Neuron (in vitro differentiated cells): ENCODE measurements at regions not wholly inside any gene's neighbourhood (a gene's known extent, or its start where the extent isn't known, plus 50 kb on each side); places are given as distances from the start of the nearest gene placed in this dataset.
"Not testable (repeated sequence)": the region's sequence is repeated elsewhere in the genome, so short reads cannot be mapped to it uniquely, and the experiment has no call there.

Experiments
- H2AFZ ChIP-seq: one replicate; pipeline ENCODE4 v1.6.1; 2013; ENCODE audit warnings: low read depth, mild to moderate bottlenecking, inconsistent platforms, low read length, moderate library complexity
- H3K27me3 ChIP-seq: one replicate; pipeline ENCODE4 v1.6.1; 2013; ENCODE audit warnings: low read length; ENCODE audit not compliant: insufficient read depth
- H3K36me3 ChIP-seq: one replicate; pipeline ENCODE4 v1.6.1; 2013; ENCODE audit warnings: low read length; ENCODE audit not compliant: insufficient read depth
- H3K4me1 ChIP-seq: one replicate; pipeline ENCODE4 v1.6.1; 2013; ENCODE audit warnings: low read length; ENCODE audit not compliant: insufficient read depth
- H3K4me3 ChIP-seq: 2 replicates; pipeline ENCODE4 v1.5.1; 2013; ENCODE audit warnings: mild to moderate bottlenecking, low read length, moderate library complexity
- H3K9me3 ChIP-seq: one replicate; pipeline ENCODE4 v1.6.1; 2013; ENCODE audit warnings: low read length

- Histone ChIP-seq H3K36me3 (no peaks in the 10 kb centered on the region), H3K4me3 (no peak overlapping the region), H3K4me1 (no peaks in the 10 kb centered on the region), H3K9me3 (no peaks in the 10 kb centered on the region), H2AFZ (no peak overlapping the region), H3K27me3 (peaks cover 3% of the 10 kb centered on the region)
Measured at GRCh38 chr2:234175649-234176048, 125.1 kb downstream of the SPP2 start.

- Histone ChIP-seq H3K4me3 (no peak overlapping the region), H3K27me3 (peaks cover 3% of the 10 kb centered on the region), H3K9me3 (no peaks in the 10 kb centered on the region), H3K36me3 (no peaks in the 10 kb centered on the region), H2AFZ (no peak overlapping the region), H3K4me1 (no peaks in the 10 kb centered on the region)
Measured at GRCh38 chr2:234174742-234175141, 124.2 kb downstream of the SPP2 start.

GRCh38 chr2:234172532-234172931, 122.0 kb downstream of the SPP2 start:
- Histone ChIP-seq H3K27me3 (no peaks in the 10 kb centered on the region), H3K4me3 (no peak overlapping the region), H3K36me3 (no peaks in the 10 kb centered on the region), H2AFZ (no peak overlapping the region), H3K9me3 (no peaks in the 10 kb centered on the region), H3K4me1 (no peaks in the 10 kb centered on the region)

GRCh38 chr2:234172066-234172465, 121.6 kb downstream of the SPP2 start:
- Histone ChIP-seq H3K27me3 (no peaks in the 10 kb centered on the region), H2AFZ (no peak overlapping the region), H3K4me3 (no peak overlapping the region)

GRCh38 chr2:234171666-234172065, 121.2 kb downstream of the SPP2 start:
- H3K4me3 ChIP-seq = no peak overlapping the region
- H2AFZ ChIP-seq = no peak overlapping the region
- no peaks in the 10 kb centered on the region for H3K4me1 ChIP-seq
- no peaks in the 10 kb centered on the region for H3K36me3 ChIP-seq
- no peaks in the 10 kb centered on the region for H3K27me3 ChIP-seq
- no peaks in the 10 kb centered on the region for H3K9me3 ChIP-seq

More at GRCh38 chr2:234172066-234172465, 121.6 kb downstream of the SPP2 start:
- H3K9me3 ChIP-seq = no peaks in the 10 kb centered on the region
- H3K36me3 ChIP-seq = no peaks in the 10 kb centered on the region
- H3K4me1 ChIP-seq = no peaks in the 10 kb centered on the region

GRCh38 chr2:234169674-234170073, 119.2 kb downstream of the SPP2 start:
- H3K36me3 ChIP-seq = no peaks in the 10 kb centered on the region
- no peak overlapping the region for H3K4me3 ChIP-seq
- H3K4me1 ChIP-seq = no peaks in the 10 kb centered on the region
- no peaks in the 10 kb centered on the region for H3K27me3 ChIP-seq
- H2AFZ ChIP-seq = no peak overlapping the region
- no peaks in the 10 kb centered on the region for H3K9me3 ChIP-seq

- not testable (repeated sequence) for H3K27me3 ChIP-seq, H3K36me3 ChIP-seq, H3K9me3 ChIP-seq, H3K4me1 ChIP-seq, H2AFZ ChIP-seq, H3K4me3 ChIP-seq
Measured at GRCh38 chr2:234168605-234169570, 118.4 kb downstream of the SPP2 start.

- no peak overlapping the region for H3K4me3 ChIP-seq
- no peak overlapping the region for H2AFZ ChIP-seq
- H3K4me1 ChIP-seq = no peaks in the 10 kb centered on the region
- no peaks in the 10 kb centered on the region for H3K9me3 ChIP-seq
- H3K36me3 ChIP-seq = no peaks in the 10 kb centered on the region
- no peaks in the 10 kb centered on the region for H3K27me3 ChIP-seq
Measured at GRCh38 chr2:234166531-234166930, 116.0 kb downstream of the SPP2 start.

- H3K4me1 ChIP-seq = no peaks in the 10 kb centered on the region
- no peaks in the 10 kb centered on the region for H3K27me3 ChIP-seq
- H3K36me3 ChIP-seq = no peaks in the 10 kb centered on the region
- H3K9me3 ChIP-seq = no peaks in the 10 kb centered on the region
- no peak overlapping the region for H3K4me3 ChIP-seq
- H2AFZ ChIP-seq = no peak overlapping the region
Measured at GRCh38 chr2:234165421-234165820, 114.9 kb downstream of the SPP2 start.

- H3K4me1 ChIP-seq = no peaks in the 10 kb centered on the region
- no peak overlapping the region for H3K4me3 ChIP-seq
- no peak overlapping the region for H2AFZ ChIP-seq
- no peaks in the 10 kb centered on the region for H3K27me3 ChIP-seq
- no peaks in the 10 kb centered on the region for H3K36me3 ChIP-seq
- H3K9me3 ChIP-seq = no peaks in the 10 kb centered on the region
Measured at GRCh38 chr2:234164493-234165413, 114.3 kb downstream of the SPP2 start.

- Histone ChIP-seq H3K4me3 (no peak overlapping the region), H3K27me3 (no peaks in the 10 kb centered on the region), H2AFZ (no peak overlapping the region), H3K9me3 (no peaks in the 10 kb centered on the region), H3K4me1 (no peaks in the 10 kb centered on the region), H3K36me3 (no peaks in the 10 kb centered on the region)
Measured at GRCh38 chr2:234163510-234164045, 113.1 kb downstream of the SPP2 start.

GRCh38 chr2:234162861-234163260, 112.4 kb downstream of the SPP2 start:
- H3K27me3 ChIP-seq = no peaks in the 10 kb centered on the region
- H3K9me3 ChIP-seq = no peaks in the 10 kb centered on the region
- no peaks in the 10 kb centered on the region for H3K36me3 ChIP-seq
- H3K4me3 ChIP-seq = no peak overlapping the region
- no peaks in the 10 kb centered on the region for H3K4me1 ChIP-seq
- H2AFZ ChIP-seq = no peak overlapping the region

GRCh38 chr2:234161932-234162331, 111.4 kb downstream of the SPP2 start:
- H3K4me1 ChIP-seq = no peaks in the 10 kb centered on the region
- no peaks in the 10 kb centered on the region for H3K9me3 ChIP-seq
- no peaks in the 10 kb centered on the region for H3K36me3 ChIP-seq
- no peaks in the 10 kb centered on the region for H3K27me3 ChIP-seq
- no peak overlapping the region for H2AFZ ChIP-seq
- no peak overlapping the region for H3K4me3 ChIP-seq
